KOPT-K1 (cell line): ENCODE measurements at regions not wholly inside any gene's neighbourhood (a gene's known extent, or its start where the extent isn't known, plus 50 kb on each side); places are given as distances from the start of the nearest gene placed in this dataset.

ENCODE experiments used
- H3K27ac ChIP-seq: fragments of 200-600 bp; sonication (generic); 2 replicates; pipeline ENCODE4 v1.5.1; 2016; ENCODE audit warnings: antibody characterized with exemption, mild to moderate bottlenecking, low read depth, low read length; ENCODE audit not compliant: poor library complexity, severe bottlenecking
- H3K36me3 ChIP-seq: fragments of 200-600 bp; sonication (generic); 2 replicates; pipeline ENCODE4 v1.5.1; 2017; ENCODE audit warnings: antibody characterized with exemption, mild to moderate bottlenecking, low read length, moderate library complexity; ENCODE audit not compliant: insufficient read depth
- H3K9me3 ChIP-seq: fragments of 200-600 bp; sonication (generic); 2 replicates; pipeline ENCODE4 v1.5.1; 2017; ENCODE audit warnings: antibody characterized with exemption, low read length, mild to moderate bottlenecking; ENCODE audit not compliant: insufficient read depth, poor library complexity, severe bottlenecking

- no peaks in the 10 kb centered on the region for H3K36me3 ChIP-seq
- H3K9me3 ChIP-seq = no peaks in the 10 kb centered on the region
Observed at GRCh38 chr2:45272549-45273265, 263.5 kb upstream of the SIX2 start.

GRCh38 chr2:45269149-45269793 is 260.0 kb upstream of the SIX2 start:
- Histone ChIP-seq H3K36me3 (no peaks in the 10 kb centered on the region), H3K9me3 (no peaks in the 10 kb centered on the region), H3K27ac (no peak overlapping the region)

More at GRCh38 chr2:45272549-45273265, 263.5 kb upstream of the SIX2 start:
- no peak overlapping the region for H3K27ac ChIP-seq

- Histone ChIP-seq H3K9me3 (no peaks in the 10 kb centered on the region), H3K36me3 (no peaks in the 10 kb centered on the region), H3K27ac (no peak overlapping the region)
Observed at GRCh38 chr2:45268631-45269030, 259.4 kb upstream of the SIX2 start.

GRCh38 chr2:45267062-45267792 is 258.0 kb upstream of the SIX2 start:
- no peaks in the 10 kb centered on the region for H3K36me3 ChIP-seq
- H3K27ac ChIP-seq = no peak overlapping the region

GRCh38 chr2:45265336-45265735 is 256.1 kb upstream of the SIX2 start:
- no peak overlapping the region for H3K27ac ChIP-seq

More at GRCh38 chr2:45267062-45267792, 258.0 kb upstream of the SIX2 start:
- H3K9me3 ChIP-seq = no peaks in the 10 kb centered on the region

GRCh38 chr2:45264227-45265225 is 255.3 kb upstream of the SIX2 start:
- Histone ChIP-seq H3K9me3 (no peaks in the 10 kb centered on the region), H3K27ac (no peak overlapping the region), H3K36me3 (no peaks in the 10 kb centered on the region)

More at GRCh38 chr2:45265336-45265735, 256.1 kb upstream of the SIX2 start:
- H3K9me3 ChIP-seq = no peaks in the 10 kb centered on the region
- H3K36me3 ChIP-seq = no peaks in the 10 kb centered on the region

GRCh38 chr2:45263147-45263546 is 253.9 kb upstream of the SIX2 start:
- Histone ChIP-seq H3K27ac (peak overlapping the region; percentile 45), H3K36me3 (no peaks in the 10 kb centered on the region)

GRCh38 chr2:45261746-45262145 is 252.5 kb upstream of the SIX2 start:
- peak overlapping the region; percentile 45 for H3K27ac ChIP-seq
- no peaks in the 10 kb centered on the region for H3K9me3 ChIP-seq
- no peaks in the 10 kb centered on the region for H3K36me3 ChIP-seq

More at GRCh38 chr2:45263147-45263546, 253.9 kb upstream of the SIX2 start:
- no peaks in the 10 kb centered on the region for H3K9me3 ChIP-seq

GRCh38 chr2:45260946-45261345 is 251.7 kb upstream of the SIX2 start:
- peak overlapping the region; percentile 45 for H3K27ac ChIP-seq
- H3K9me3 ChIP-seq = no peaks in the 10 kb centered on the region
- H3K36me3 ChIP-seq = no peaks in the 10 kb centered on the region

- no peaks in the 10 kb centered on the region for H3K36me3 ChIP-seq
- no peak overlapping the region for H3K27ac ChIP-seq
- H3K9me3 ChIP-seq = no peaks in the 10 kb centered on the region
Observed at GRCh38 chr2:45259547-45260160, 250.4 kb upstream of the SIX2 start.

GRCh38 chr2:45259138-45259537 is 249.9 kb upstream of the SIX2 start:
- Histone ChIP-seq H3K9me3 (no peaks in the 10 kb centered on the region), H3K36me3 (no peaks in the 10 kb centered on the region), H3K27ac (no peak overlapping the region)

- H3K36me3 ChIP-seq = no peaks in the 10 kb centered on the region
- H3K27ac ChIP-seq = no peak overlapping the region
- no peaks in the 10 kb centered on the region for H3K9me3 ChIP-seq
Observed at GRCh38 chr2:45258311-45258710, 249.1 kb upstream of the SIX2 start.

GRCh38 chr2:45257820-45258219 is 248.6 kb upstream of the SIX2 start:
- Histone ChIP-seq H3K27ac (no peak overlapping the region), H3K9me3 (no peaks in the 10 kb centered on the region), H3K36me3 (no peaks in the 10 kb centered on the region)
